ENCODE measurements at regions not wholly inside any gene's neighbourhood (a gene's known extent, or its start where the extent isn't known, plus 50 kb on each side); places are given as distances from the start of the nearest gene placed in this dataset.

- Histone ChIP-seq H3K36me3 (replicated peaks; ENCODE audit: insufficient read depth, low read depth) (no peaks in the 10 kb centered on the region), H3K4me3 (no peak overlapping the region), H3K9me2 (replicated peaks; ENCODE audit: insufficient read depth) (no peaks in the 10 kb centered on the region), H3K27ac (peak overlapping the region; percentile 83), H2AFZ (no peak overlapping the region), H3K4me1 (ENCODE audit: insufficient read depth) (peaks cover 5% of the 10 kb centered on the region), H3K9me3 (ENCODE audit: low read depth) (no peaks in the 10 kb centered on the region), H3K4me2 (peak overlapping the region; percentile 16), H4K20me1 (ENCODE audit: insufficient read depth, poor library complexity, severe bottlenecking) (no peaks in the 10 kb centered on the region), H3K27me3 (no peaks in the 10 kb centered on the region), H3K79me2 (no peaks in the 10 kb centered on the region)
- TF ChIP-seq EZH2phosphoT487 (IDR thresholded peaks at IDR 0.05; ENCODE audit: low read depth, severe bottlenecking, unreplicated experiment) (no peak), EZH2 (IDR thresholded peaks at IDR 0.05; ENCODE audit: borderline replicate concordance) (no peak), CTCF (IDR thresholded peaks at IDR 0.05; ENCODE audit: poor library complexity) (no peak)
- WGBS (ENCODE audit: low lambda C conversion rate, missing lambda C conversion rate): 76% methylated on average over 5 of the region's 5 CpGs
- peak; percentile 71 for DNase-seq (ENCODE audit: low spot score)
These were observed 175.6 kb downstream of the NRIP1 start for GRCh38 chr21:14889080-14889810.

GRCh38 chr21:14888202-14888601 lies 176.6 kb downstream of the NRIP1 start:
- no peak for DNase-seq (ENCODE audit: low spot score)
- Histone ChIP-seq H3K4me3 (no peak overlapping the region), H3K27me3 (no peaks in the 10 kb centered on the region), H2AFZ (no peak overlapping the region), H4K20me1 (ENCODE audit: insufficient read depth, poor library complexity, severe bottlenecking) (no peaks in the 10 kb centered on the region), H3K36me3 (replicated peaks; ENCODE audit: insufficient read depth, low read depth) (no peaks in the 10 kb centered on the region), H3K9me2 (replicated peaks; ENCODE audit: insufficient read depth) (no peaks in the 10 kb centered on the region), H3K4me1 (ENCODE audit: insufficient read depth) (peaks cover 5% of the 10 kb centered on the region), H3K9me3 (ENCODE audit: low read depth) (no peaks in the 10 kb centered on the region), H3K27ac (peak overlapping the region; percentile 83), H3K79me2 (no peaks in the 10 kb centered on the region), H3K4me2 (peak overlapping the region; percentile 16)
- 30% methylated on average over 1 of the region's 1 CpG for WGBS (ENCODE audit: low lambda C conversion rate, missing lambda C conversion rate)
- TF ChIP-seq CTCF (IDR thresholded peaks at IDR 0.05; ENCODE audit: poor library complexity): no peak
- TF ChIP-seq EZH2 (IDR thresholded peaks at IDR 0.05; ENCODE audit: borderline replicate concordance): no peak
- TF ChIP-seq EZH2phosphoT487 (IDR thresholded peaks at IDR 0.05; ENCODE audit: low read depth, severe bottlenecking, unreplicated experiment): no peak

GRCh38 chr21:14886001-14886400 lies 178.8 kb downstream of the NRIP1 start:
- H2AFZ ChIP-seq: no peak overlapping the region
- H3K27me3 ChIP-seq: no peaks in the 10 kb centered on the region
- H3K9me2 ChIP-seq (replicated peaks; ENCODE audit: insufficient read depth): no peaks in the 10 kb centered on the region
- no peaks in the 10 kb centered on the region for H3K36me3 ChIP-seq (replicated peaks; ENCODE audit: insufficient read depth, low read depth)
- no peaks in the 10 kb centered on the region for H3K79me2 ChIP-seq
- H3K4me1 ChIP-seq (ENCODE audit: insufficient read depth): peaks cover 5% of the 10 kb centered on the region
- H3K4me3 ChIP-seq: no peak overlapping the region
- no peak for TF ChIP-seq CTCF (IDR thresholded peaks at IDR 0.05; ENCODE audit: poor library complexity)
- no peak for TF ChIP-seq EZH2phosphoT487 (IDR thresholded peaks at IDR 0.05; ENCODE audit: low read depth, severe bottlenecking, unreplicated experiment)
- no peak for TF ChIP-seq EZH2 (IDR thresholded peaks at IDR 0.05; ENCODE audit: borderline replicate concordance)
- WGBS (ENCODE audit: low lambda C conversion rate, missing lambda C conversion rate): 84% methylated on average over 1 of the region's 1 CpG
- H4K20me1 ChIP-seq (ENCODE audit: insufficient read depth, poor library complexity, severe bottlenecking): no peaks in the 10 kb centered on the region
- H3K27ac ChIP-seq: no peak overlapping the region
- DNase-seq (ENCODE audit: low spot score): no peak
- no peaks in the 10 kb centered on the region for H3K9me3 ChIP-seq (ENCODE audit: low read depth)
- H3K4me2 ChIP-seq: no peak overlapping the region

Measured in hepatocyte (in vitro differentiated cells).